PC-3 (cell line): ENCODE measurements at regions not wholly inside any gene's neighbourhood (a gene's known extent, or its start where the extent isn't known, plus 50 kb on each side); places are given as distances from the start of the nearest gene placed in this dataset.

Source experiments
- EZH2 ChIP-seq: fragments of 300-600 bp; sonication (generic); IDR thresholded peaks from one replicate; pipeline ENCODE4 v1.6.1; 2017; ENCODE audit warnings: antibody characterized with exemption, mild to moderate bottlenecking, low read length; ENCODE audit not compliant: unreplicated experiment
- EZH2phosphoT487 ChIP-seq: fragments of 300-600 bp; sonication (generic); IDR thresholded peaks from 2 replicates; pipeline ENCODE4 v1.6.1; 2018; ENCODE audit warnings: mild to moderate bottlenecking, antibody characterized with exemption, low read length, borderline replicate concordance
- TF ChIP-seq, protein P1 (sequence below): fragments of 300-600 bp; sonication (generic); conservative IDR thresholded peaks from 2 replicates; pipeline ENCODE4 v1.5.1; 2017; ENCODE audit warnings: antibody characterized with exemption, low read depth, mild to moderate bottlenecking, low read length

DNA sequence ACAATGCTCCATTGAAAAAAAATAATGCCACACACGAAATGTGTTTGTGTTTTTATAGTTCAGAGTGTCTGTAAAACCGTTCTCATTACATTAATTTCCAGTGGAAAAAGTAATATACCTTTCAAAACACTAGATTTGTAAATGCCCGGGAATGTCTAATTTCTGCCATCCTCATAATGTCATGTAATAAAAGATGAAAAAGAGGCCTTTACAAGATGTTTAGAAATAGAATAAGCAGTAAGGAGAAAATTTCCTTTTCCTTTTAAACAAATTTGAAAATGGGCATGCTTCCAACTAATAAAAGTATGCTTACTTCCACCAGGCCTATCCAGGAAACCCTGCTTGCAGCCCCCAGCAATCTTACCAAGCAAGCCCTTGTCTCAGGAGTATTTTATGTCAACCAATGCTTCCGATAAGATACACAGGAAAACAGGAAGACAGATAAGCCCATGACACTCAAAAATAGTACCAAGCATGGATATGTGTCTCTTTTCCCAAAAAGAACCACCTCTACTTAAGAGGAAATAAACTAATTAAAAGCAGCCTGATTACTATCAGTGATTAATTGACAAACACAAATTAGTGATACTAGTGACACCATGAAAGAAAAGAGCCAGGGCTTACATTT lies 894.7 kb upstream of the INTU start:
- TF ChIP-seq, protein P1, sequence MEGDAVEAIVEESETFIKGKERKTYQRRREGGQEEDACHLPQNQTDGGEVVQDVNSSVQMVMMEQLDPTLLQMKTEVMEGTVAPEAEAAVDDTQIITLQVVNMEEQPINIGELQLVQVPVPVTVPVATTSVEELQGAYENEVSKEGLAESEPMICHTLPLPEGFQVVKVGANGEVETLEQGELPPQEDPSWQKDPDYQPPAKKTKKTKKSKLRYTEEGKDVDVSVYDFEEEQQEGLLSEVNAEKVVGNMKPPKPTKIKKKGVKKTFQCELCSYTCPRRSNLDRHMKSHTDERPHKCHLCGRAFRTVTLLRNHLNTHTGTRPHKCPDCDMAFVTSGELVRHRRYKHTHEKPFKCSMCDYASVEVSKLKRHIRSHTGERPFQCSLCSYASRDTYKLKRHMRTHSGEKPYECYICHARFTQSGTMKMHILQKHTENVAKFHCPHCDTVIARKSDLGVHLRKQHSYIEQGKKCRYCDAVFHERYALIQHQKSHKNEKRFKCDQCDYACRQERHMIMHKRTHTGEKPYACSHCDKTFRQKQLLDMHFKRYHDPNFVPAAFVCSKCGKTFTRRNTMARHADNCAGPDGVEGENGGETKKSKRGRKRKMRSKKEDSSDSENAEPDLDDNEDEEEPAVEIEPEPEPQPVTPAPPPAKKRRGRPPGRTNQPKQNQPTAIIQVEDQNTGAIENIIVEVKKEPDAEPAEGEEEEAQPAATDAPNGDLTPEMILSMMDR, result no peak
- no peak for TF ChIP-seq EZH2phosphoT487
- TF ChIP-seq EZH2, result no peak
